Kidney (tissue), 13 donors: ENCODE measurements at regions not wholly inside any gene's neighbourhood (a gene's known extent, or its start where the extent isn't known, plus 50 kb on each side); places are given as distances from the start of the nearest gene placed in this dataset.

Experiments used
- DNase-seq, 5 donors: peaks; one replicate each; pipeline ENCODE4 v3.0.0-alpha.2; 2013 to 2020
- FAIRE-seq: peaks from 2 replicates; lab custom pipeline; 2012; peaks lifted over from hg19 to GRCh38; lab: Jason Lieb, UNC
- H3K27ac ChIP-seq, 2 donors: one replicate each; pipeline ENCODE4 v1.7.0; 2013; ENCODE audit warnings: low read depth in 2 of 2, low read length in 2 of 2, inconsistent platforms in 1 of 2
- H3K27me3 ChIP-seq: one replicate; pipeline ENCODE4 v1.7.1; 2013; ENCODE audit warnings: low read length, inconsistent platforms; ENCODE audit not compliant: control insufficient read depth, insufficient read depth
- H3K36me3 ChIP-seq, 3 donors: one replicate each; pipeline versions ENCODE4 v1.7.0 to v1.7.1; 2013; ENCODE audit warnings: low read length in 3 of 3, control low read depth in 1 of 3, inconsistent platforms in 1 of 3; ENCODE audit not compliant: insufficient read depth in 3 of 3, control insufficient read depth in 2 of 3
- H3K4me1 ChIP-seq, 3 donors: one replicate each; pipeline versions ENCODE4 v1.7.0 to v1.7.1; 2013; ENCODE audit warnings: low read length in 3 of 3, inconsistent platforms in 1 of 3, low read depth in 1 of 3; ENCODE audit not compliant: control insufficient read depth in 2 of 3, insufficient read depth in 2 of 3
- H3K4me3 ChIP-seq, 3 donors: one replicate each; pipeline versions ENCODE4 v1.7.0 to v1.8.1; 2013; ENCODE audit warnings: low read length in 3 of 3, control low read depth in 1 of 3, inconsistent platforms in 1 of 3
- H3K9ac ChIP-seq, 3 donors: one replicate each; pipeline versions ENCODE4 v1.7.0 to v1.7.1; 2013; ENCODE audit warnings: low read length in 3 of 3, control low read depth in 1 of 3, inconsistent platforms in 1 of 3
- H3K9me3 ChIP-seq, 3 donors: one replicate each; pipeline versions ENCODE4 v1.7.0 to v1.7.1; 2013; ENCODE audit warnings: low read length in 3 of 3, control low read depth in 1 of 3, inconsistent platforms in 1 of 3; ENCODE audit not compliant: control insufficient read depth in 2 of 3, insufficient read depth in 1 of 3
- intact Hi-C: fragments of 100-400 bp; cut with DNase I; formaldehyde crosslinking; loops from one replicate; pipeline ENCODE4 v1.11.1; 2022
- TF ChIP-seq, protein P1 (sequence below): IDR thresholded peaks from 3 replicates; pipeline ENCODE4 v1.5.1; 2012; ENCODE audit warnings: mild to moderate bottlenecking, moderate library complexity, borderline replicate concordance; ENCODE audit not compliant: insufficient read depth; ENCODE audit errors: extremely low read depth
- donor health status: control.
- donor health status: control.
- donor health status: control.
- donor health status: control.
- donor health status: control.
- donor health status: DM: yes; HTN: yes; CAD: no.
- donor health status: Normal renal cell carcinoma (clear cell type).

DNA sequence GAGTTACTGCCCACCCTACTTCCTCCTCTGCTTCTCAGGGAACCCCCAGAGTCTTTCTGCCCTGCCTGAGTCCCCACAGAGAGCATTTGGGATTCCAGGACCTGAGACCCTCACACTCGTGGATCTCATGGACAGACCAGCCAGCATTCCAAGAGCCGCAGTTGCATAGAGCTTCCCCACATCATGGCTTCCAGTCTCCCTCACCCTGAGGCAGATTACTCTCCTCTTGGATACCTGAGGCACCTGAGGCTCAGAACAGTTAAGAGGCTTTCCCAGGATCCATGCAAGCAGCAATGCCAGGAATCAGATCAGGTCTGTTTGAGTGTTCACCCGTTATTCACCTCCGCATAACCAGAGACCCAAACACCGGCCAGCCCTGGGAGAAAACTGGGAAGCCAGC, 102.2 kb downstream of the TRIM29 start:
- FAIRE-seq (no peak), DNase-seq (peak in 1 of 5 donors; percentile 7)
- H3K9me3 ChIP-seq, result no peaks in the 10 kb centered on the region
- no peaks in the 10 kb centered on the region for H3K27me3 ChIP-seq
- no peak overlapping the region for H3K27ac ChIP-seq
- H3K36me3 ChIP-seq, result no peaks in the 10 kb centered on the region
- TF ChIP-seq, protein P1, sequence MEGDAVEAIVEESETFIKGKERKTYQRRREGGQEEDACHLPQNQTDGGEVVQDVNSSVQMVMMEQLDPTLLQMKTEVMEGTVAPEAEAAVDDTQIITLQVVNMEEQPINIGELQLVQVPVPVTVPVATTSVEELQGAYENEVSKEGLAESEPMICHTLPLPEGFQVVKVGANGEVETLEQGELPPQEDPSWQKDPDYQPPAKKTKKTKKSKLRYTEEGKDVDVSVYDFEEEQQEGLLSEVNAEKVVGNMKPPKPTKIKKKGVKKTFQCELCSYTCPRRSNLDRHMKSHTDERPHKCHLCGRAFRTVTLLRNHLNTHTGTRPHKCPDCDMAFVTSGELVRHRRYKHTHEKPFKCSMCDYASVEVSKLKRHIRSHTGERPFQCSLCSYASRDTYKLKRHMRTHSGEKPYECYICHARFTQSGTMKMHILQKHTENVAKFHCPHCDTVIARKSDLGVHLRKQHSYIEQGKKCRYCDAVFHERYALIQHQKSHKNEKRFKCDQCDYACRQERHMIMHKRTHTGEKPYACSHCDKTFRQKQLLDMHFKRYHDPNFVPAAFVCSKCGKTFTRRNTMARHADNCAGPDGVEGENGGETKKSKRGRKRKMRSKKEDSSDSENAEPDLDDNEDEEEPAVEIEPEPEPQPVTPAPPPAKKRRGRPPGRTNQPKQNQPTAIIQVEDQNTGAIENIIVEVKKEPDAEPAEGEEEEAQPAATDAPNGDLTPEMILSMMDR, result no peak
- H3K4me1 ChIP-seq, result no peaks in the 10 kb centered on the region
- intact Hi-C loops, result no loop called here
- no peak overlapping the region for H3K4me3 ChIP-seq
- H3K9ac ChIP-seq, result no peak overlapping the region

DNA sequence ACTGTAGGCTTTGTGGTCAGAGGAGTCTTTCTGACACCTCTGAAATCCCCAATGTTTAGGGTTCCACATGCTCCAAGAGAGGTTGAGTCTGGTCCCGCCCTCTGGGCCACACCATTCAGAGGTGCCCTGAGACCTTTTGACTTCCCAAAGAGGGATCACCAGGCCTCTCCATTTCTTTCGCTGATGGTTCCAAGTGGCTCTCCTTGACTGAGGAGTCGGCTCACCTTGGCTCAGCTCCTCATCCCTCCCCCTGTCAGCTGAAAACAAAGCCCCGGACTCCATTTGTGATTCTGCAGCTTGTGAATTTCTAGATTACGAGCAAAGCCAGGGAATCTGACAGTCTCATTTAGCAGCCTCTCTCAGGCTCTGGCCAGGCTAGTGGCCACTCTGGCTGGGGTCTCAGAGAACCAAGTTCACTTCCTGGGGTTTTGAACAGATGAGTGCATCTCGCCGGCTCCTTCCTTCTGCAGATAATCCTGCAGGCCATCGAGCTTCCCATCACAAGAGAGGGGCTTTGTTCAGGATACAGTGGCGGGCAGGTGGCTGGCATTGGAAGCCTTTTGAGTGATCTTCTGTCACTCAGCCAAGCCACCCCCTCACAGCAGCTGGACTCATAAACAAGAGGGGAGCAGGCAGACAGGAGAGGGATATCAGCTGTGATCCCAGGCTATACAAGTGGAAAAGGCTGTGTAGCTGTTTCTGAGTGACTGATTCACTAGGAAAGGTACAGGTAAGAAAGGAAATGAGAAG, 102.9 kb downstream of the TRIM29 start:
- no peaks in the 10 kb centered on the region for H3K4me1 ChIP-seq
- intact Hi-C loops, result no loop called here
- H3K27me3 ChIP-seq, result no peaks in the 10 kb centered on the region
- DNase-seq, result peak in 3 of 5 donors; percentile 54 to 80 (median 63)
- no peak overlapping the region for H3K9ac ChIP-seq
- H3K4me3 ChIP-seq, result no peak overlapping the region
- FAIRE-seq, result no peak
- TF ChIP-seq, protein P1, result no peak
- no peaks in the 10 kb centered on the region for H3K9me3 ChIP-seq
- no peak overlapping the region for H3K27ac ChIP-seq
- H3K36me3 ChIP-seq, result no peaks in the 10 kb centered on the region

DNA sequence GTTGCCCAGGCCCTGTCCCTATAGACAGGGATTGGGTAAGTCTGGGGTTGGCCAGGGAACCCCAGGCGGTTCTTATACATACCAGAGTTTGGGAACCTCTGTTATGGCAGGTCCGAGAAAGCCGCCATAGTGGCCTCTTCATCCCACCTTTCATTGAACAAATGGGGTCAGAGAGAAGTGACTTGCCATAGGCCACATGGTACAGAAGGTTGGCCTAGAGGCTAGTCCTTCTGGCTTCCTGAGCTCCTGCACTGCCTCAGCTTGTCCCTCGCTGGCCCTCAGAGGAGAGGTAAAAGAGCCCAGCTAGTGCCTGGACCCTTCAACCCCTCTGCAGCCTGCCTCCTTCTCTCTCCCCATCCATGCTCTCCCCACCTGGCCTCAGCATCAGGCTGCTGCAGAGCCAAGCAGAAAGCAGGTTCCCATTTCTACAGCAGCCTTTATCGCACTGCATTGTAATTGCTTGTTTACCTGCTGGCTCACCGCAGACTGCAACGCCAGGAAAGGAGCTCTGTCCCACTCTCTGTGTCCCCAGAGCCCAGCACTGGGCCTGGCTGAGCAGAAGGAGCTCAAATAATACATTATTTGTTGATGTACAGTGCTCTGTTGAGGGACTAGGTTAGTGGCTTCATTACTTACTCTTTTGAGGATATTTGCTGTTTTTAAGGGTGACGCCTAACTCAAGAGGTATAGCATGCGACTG, 103.6 kb downstream of the TRIM29 start:
- intact Hi-C loops, result no loop called here
- H3K4me1 ChIP-seq, result no peaks in the 10 kb centered on the region
- no peak for FAIRE-seq
- no peak overlapping the region for H3K27ac ChIP-seq
- TF ChIP-seq, protein P1, result no peak
- no peak overlapping the region for H3K9ac ChIP-seq
- H3K9me3 ChIP-seq, result no peaks in the 10 kb centered on the region
- DNase-seq, result peak in 1 of 5 donors; percentile 4
- H3K4me3 ChIP-seq, result no peak overlapping the region
- H3K36me3 ChIP-seq, result no peaks in the 10 kb centered on the region
- H3K27me3 ChIP-seq, result no peaks in the 10 kb centered on the region
